ENCODE measurements at regions not wholly inside any gene's neighbourhood (a gene's known extent, or its start where the extent isn't known, plus 50 kb on each side); places are given as distances from the start of the nearest gene placed in this dataset.

DNA sequence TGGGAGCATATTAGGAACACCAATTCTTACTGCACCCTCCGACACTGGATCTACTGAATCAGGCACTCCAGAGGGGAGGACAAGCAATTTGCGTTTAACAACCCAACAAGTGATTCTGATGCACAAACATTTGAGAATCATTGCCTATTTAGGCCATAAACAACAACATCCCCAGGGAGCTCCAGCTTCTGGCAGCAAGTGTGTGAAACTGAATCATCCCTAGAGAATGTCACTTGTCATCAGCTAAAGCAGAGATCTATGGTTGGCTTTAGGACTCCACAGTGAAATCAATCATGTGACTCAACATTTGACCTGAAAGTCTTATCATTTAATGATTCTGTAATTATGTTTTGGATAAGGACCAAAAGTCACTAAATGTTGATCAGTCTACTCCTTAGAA is 505.0 kb upstream of the FLRT2 start:
- TF ChIP-seq, protein P1, sequence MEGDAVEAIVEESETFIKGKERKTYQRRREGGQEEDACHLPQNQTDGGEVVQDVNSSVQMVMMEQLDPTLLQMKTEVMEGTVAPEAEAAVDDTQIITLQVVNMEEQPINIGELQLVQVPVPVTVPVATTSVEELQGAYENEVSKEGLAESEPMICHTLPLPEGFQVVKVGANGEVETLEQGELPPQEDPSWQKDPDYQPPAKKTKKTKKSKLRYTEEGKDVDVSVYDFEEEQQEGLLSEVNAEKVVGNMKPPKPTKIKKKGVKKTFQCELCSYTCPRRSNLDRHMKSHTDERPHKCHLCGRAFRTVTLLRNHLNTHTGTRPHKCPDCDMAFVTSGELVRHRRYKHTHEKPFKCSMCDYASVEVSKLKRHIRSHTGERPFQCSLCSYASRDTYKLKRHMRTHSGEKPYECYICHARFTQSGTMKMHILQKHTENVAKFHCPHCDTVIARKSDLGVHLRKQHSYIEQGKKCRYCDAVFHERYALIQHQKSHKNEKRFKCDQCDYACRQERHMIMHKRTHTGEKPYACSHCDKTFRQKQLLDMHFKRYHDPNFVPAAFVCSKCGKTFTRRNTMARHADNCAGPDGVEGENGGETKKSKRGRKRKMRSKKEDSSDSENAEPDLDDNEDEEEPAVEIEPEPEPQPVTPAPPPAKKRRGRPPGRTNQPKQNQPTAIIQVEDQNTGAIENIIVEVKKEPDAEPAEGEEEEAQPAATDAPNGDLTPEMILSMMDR (IDR thresholded peaks at IDR 0.05) = no peak
- TF ChIP-seq POLR2A (IDR thresholded peaks at IDR 0.05) = no peak
